ENCODE measurements at regions not wholly inside any gene's neighbourhood (a gene's known extent, or its start where the extent isn't known, plus 50 kb on each side); places are given as distances from the start of the nearest gene placed in this dataset.

GRCh38 chr1:72942008-72942407 lies 659.7 kb upstream of the NEGR1 start:
- TF ChIP-seq GATA2 (IDR thresholded peaks at IDR 0.05; ENCODE audit: low read depth, low read length), result no peak
- no peak for TF ChIP-seq GATA3 (IDR thresholded peaks at IDR 0.05; ENCODE audit: low read depth, low read length)

DNA sequence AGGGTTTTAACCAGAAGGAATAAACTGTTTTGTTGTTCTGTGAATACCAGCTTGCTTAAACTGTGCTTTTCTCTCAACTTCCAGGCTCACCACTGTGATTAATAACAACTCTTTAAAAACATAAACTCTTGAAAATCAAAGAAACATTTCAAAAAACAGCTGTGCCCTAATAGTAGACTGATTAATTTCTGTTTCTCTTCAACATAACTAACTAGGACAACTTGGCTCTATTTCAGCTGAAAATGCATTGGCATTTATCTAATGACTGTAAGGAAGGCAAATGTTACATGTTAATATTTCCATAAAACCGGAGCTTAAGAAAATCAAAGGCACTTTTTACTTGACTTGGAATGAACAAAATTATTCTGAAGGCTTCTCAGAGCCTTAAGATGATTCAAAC lies 656.1 kb upstream of the NEGR1 start:
- TF ChIP-seq GATA3 (IDR thresholded peaks at IDR 0.05; ENCODE audit: low read depth, low read length) (no peak), GATA2 (IDR thresholded peaks at IDR 0.05; ENCODE audit: low read depth, low read length) (no peak)

GRCh38 chr1:72937905-72938304 lies 655.6 kb upstream of the NEGR1 start:
- TF ChIP-seq GATA3 (IDR thresholded peaks at IDR 0.05; ENCODE audit: low read depth, low read length), result no peak
- no peak for TF ChIP-seq GATA2 (IDR thresholded peaks at IDR 0.05; ENCODE audit: low read depth, low read length)

- TF ChIP-seq GATA2 (IDR thresholded peaks at IDR 0.05; ENCODE audit: low read depth, low read length) (no peak), GATA3 (IDR thresholded peaks at IDR 0.05; ENCODE audit: low read depth, low read length) (no peak)
Measured at GRCh38 chr1:72936942-72937341, 654.6 kb upstream of the NEGR1 start.

DNA sequence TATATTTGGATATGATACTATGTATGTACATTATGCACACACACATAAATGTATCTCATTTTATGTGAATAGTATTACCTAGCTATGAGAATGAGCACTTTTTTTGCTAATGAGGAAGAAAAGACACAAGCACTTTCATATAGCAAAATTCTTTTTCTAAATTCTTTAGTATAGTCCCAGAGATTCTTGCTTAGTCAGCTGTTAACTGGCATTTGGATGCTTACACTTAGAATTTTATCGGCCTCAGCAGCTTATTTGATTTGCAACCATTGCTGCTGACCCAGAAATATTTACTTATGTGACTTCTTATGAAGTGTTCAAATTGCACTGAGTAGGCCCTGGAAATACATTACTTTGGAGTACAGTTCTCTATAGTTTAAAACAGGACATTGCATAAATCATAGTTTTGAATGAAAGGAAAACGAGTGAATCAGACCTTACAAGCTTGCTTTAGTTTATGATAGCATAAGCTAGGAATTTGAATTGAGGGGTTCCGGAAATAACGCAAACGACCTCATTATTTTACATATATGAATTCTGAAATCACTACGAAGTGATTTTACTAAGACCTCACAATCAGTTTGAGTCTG lies 653.9 kb upstream of the NEGR1 start:
- TF ChIP-seq GATA3 (IDR thresholded peaks at IDR 0.05; ENCODE audit: low read depth, low read length), result no peak
- no peak for TF ChIP-seq GATA2 (IDR thresholded peaks at IDR 0.05; ENCODE audit: low read depth, low read length)

GRCh38 chr1:72932025-72932424 lies 649.7 kb upstream of the NEGR1 start:
- TF ChIP-seq GATA3 (IDR thresholded peaks at IDR 0.05; ENCODE audit: low read depth, low read length) (no peak), GATA2 (IDR thresholded peaks at IDR 0.05; ENCODE audit: low read depth, low read length) (no peak)

GRCh38 chr1:72930528-72930927 lies 648.2 kb upstream of the NEGR1 start:
- TF ChIP-seq GATA3 (IDR thresholded peaks at IDR 0.05; ENCODE audit: low read depth, low read length) (no peak), GATA2 (IDR thresholded peaks at IDR 0.05; ENCODE audit: low read depth, low read length) (no peak)

- TF ChIP-seq GATA3 (IDR thresholded peaks at IDR 0.05; ENCODE audit: low read depth, low read length) (no peak), GATA2 (IDR thresholded peaks at IDR 0.05; ENCODE audit: low read depth, low read length) (no peak)
Measured at GRCh38 chr1:72918940-72919339, 636.6 kb upstream of the NEGR1 start.

DNA sequence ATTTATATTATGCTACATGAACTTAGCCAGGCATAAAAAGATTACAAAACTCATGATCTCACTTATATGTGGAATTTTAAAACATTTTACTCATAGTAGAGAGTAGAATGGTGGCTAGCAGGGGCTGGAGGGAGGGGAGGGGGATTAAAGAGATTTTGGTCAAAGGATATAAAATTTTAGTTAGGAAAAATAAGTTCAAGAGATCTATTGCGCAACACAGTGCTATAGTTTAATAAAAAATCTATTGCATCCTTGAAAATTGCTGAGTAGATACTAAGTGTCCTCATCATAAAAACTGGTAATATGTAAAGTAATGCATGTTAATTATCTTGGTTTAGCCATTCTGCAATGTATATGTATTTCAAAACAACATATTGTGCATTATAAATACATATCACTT lies 635.6 kb upstream of the NEGR1 start:
- TF ChIP-seq GATA2 (IDR thresholded peaks at IDR 0.05; ENCODE audit: low read depth, low read length) (no peak), GATA3 (IDR thresholded peaks at IDR 0.05; ENCODE audit: low read depth, low read length) (no peak)

DNA sequence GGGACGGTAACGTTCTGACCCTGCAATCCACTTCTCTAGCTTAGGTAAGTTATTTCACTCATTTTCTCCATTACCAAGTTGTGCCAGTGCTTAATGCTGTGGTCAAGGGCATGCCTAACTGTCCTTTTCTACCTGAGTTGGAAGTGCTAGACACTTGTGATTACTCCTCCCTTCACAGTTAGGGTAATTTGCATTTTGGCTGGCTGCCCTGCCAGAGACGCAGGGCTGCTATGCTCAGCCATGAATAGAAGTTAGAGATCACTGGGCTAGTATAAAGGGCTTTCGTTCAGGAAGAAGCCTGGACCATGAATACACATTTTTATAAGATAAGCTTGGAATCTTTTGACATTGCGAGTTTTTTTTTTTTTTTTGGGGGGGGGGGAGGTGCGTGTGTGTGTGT lies 633.2 kb upstream of the NEGR1 start:
- TF ChIP-seq GATA3 (IDR thresholded peaks at IDR 0.05; ENCODE audit: low read depth, low read length), result no peak
- TF ChIP-seq GATA2 (IDR thresholded peaks at IDR 0.05; ENCODE audit: low read depth, low read length), result no peak

GRCh38 chr1:72911656-72912055 lies 629.3 kb upstream of the NEGR1 start:
- TF ChIP-seq GATA3 (IDR thresholded peaks at IDR 0.05; ENCODE audit: low read depth, low read length) (no peak), GATA2 (IDR thresholded peaks at IDR 0.05; ENCODE audit: low read depth, low read length) (no peak)

DNA sequence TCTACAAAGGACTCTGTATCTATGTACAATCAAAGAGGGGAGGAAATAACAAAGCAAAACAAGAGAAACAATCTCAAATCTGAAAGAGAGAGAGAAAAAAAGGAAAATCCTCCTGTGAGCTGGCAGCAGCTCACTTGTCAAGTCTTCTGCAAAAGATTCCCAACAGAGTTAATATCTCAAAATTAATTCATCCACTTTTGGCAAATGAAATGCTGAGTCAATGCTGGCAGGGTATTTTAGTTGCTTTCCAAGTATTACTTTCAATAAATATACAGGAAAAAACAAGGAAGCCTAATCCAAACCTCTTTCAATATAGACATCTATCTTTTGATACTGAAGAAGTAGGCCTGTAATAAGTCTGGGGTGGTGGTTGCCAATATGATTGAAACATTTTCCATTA lies 613.9 kb upstream of the NEGR1 start:
- TF ChIP-seq GATA3 (IDR thresholded peaks at IDR 0.05; ENCODE audit: low read depth, low read length) (no peak), GATA2 (IDR thresholded peaks at IDR 0.05; ENCODE audit: low read depth, low read length) (no peak)

- TF ChIP-seq GATA3 (IDR thresholded peaks at IDR 0.05; ENCODE audit: low read depth, low read length) (no peak), GATA2 (IDR thresholded peaks at IDR 0.05; ENCODE audit: low read depth, low read length) (no peak)
Measured at GRCh38 chr1:72892461-72892860, 610.1 kb upstream of the NEGR1 start.

DNA sequence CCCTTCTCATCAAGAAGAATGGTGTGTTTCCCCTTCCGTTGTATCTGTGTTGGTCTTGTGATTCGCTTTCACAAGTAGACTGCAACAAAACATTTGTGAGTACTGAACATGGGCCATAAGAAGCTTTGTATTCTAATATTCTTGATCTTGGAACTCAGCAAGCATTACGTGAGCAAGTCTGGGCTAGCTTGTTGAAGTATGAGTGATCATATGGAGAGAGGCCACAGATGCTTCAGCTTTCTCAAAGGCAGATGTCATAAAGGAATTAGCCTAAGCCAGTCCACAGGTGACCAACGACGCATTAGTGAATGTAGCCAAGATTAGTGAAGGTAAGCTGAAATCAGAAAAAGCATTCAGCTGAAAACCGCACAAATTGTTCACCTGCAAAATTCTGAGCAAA lies 609.6 kb upstream of the NEGR1 start:
- TF ChIP-seq GATA3 (IDR thresholded peaks at IDR 0.05; ENCODE audit: low read depth, low read length), result no peak
- TF ChIP-seq GATA2 (IDR thresholded peaks at IDR 0.05; ENCODE audit: low read depth, low read length), result no peak

DNA sequence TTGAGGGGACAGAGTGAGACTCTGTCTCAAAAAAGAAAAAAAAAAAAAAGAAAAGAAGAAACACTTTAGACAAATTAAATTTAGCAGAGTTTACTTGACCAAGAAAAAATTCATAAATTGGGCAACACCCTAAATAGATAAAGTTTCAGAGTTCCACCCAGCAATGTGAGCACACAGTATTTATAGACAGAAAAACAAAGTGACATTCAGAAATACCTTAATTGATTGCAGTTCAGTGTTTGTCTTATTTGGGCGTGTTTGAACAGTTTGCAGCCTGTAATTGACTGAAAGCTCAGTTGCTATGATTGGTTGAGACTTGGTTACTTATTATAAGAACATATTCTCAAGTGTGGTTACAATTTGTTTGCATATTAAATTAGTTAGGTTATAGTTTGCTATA lies 603.5 kb upstream of the NEGR1 start:
- no peak for TF ChIP-seq GATA3 (IDR thresholded peaks at IDR 0.05; ENCODE audit: low read depth, low read length)
- TF ChIP-seq GATA2 (IDR thresholded peaks at IDR 0.05; ENCODE audit: low read depth, low read length), result no peak

- TF ChIP-seq GATA3 (IDR thresholded peaks at IDR 0.05; ENCODE audit: low read depth, low read length), result no peak
- no peak for TF ChIP-seq GATA2 (IDR thresholded peaks at IDR 0.05; ENCODE audit: low read depth, low read length)
Measured at GRCh38 chr1:72885017-72885416, 602.7 kb upstream of the NEGR1 start.

Data from SH-SY5Y (cell line).